ENCODE measurements at regions not wholly inside any gene's neighbourhood (a gene's known extent, or its start where the extent isn't known, plus 50 kb on each side); places are given as distances from the start of the nearest gene placed in this dataset.

- intact Hi-C loops (cut with DNase I) = no loop called here
- Histone ChIP-seq H3K27ac (no peak overlapping the region), H3K4me3 (no peak overlapping the region), H3K27me3 (no peaks in the 10 kb centered on the region), H3K4me1 (no peaks in the 10 kb centered on the region), H3K9me3 (no peaks in the 10 kb centered on the region), H3K36me3 (no peaks in the 10 kb centered on the region)
- no peak for DNase-seq (ENCODE audit: low spot score in 2 of 2)
- no peak for TF ChIP-seq CTCF (IDR thresholded peaks at IDR 0.05)
Observed at GRCh38 chr6:98650941-98651340, 183.4 kb upstream of the POU3F2 start.

- no peak overlapping the region for H3K27ac ChIP-seq
- DNase-seq (ENCODE audit: low spot score in 2 of 2) = no peak
- no peaks in the 10 kb centered on the region for H3K4me1 ChIP-seq
- H3K27me3 ChIP-seq = no peaks in the 10 kb centered on the region
- H3K36me3 ChIP-seq = no peaks in the 10 kb centered on the region
- TF ChIP-seq CTCF (IDR thresholded peaks at IDR 0.05) = no peak
- no peak overlapping the region for H3K4me3 ChIP-seq
- H3K9me3 ChIP-seq = no peaks in the 10 kb centered on the region
- intact Hi-C loops (cut with DNase I) = no loop called here
Observed at GRCh38 chr6:98653179-98653578, 181.2 kb upstream of the POU3F2 start.

GRCh38 chr6:98657764-98658163 is 176.6 kb upstream of the POU3F2 start:
- no peaks in the 10 kb centered on the region for H3K4me1 ChIP-seq
- H3K9me3 ChIP-seq = no peaks in the 10 kb centered on the region
- H3K36me3 ChIP-seq = no peaks in the 10 kb centered on the region
- intact Hi-C loops (cut with DNase I) = no loop called here
- no peaks in the 10 kb centered on the region for H3K27me3 ChIP-seq
- no peak overlapping the region for H3K27ac ChIP-seq
- no peak overlapping the region for H3K4me3 ChIP-seq
- no peak for TF ChIP-seq CTCF (IDR thresholded peaks at IDR 0.05)
- no peak for DNase-seq (ENCODE audit: low spot score in 2 of 2)

GRCh38 chr6:98669371-98669770 is 165.0 kb upstream of the POU3F2 start:
- Histone ChIP-seq H3K4me3 (no peak overlapping the region), H3K36me3 (no peaks in the 10 kb centered on the region), H3K27ac (no peak overlapping the region), H3K27me3 (no peaks in the 10 kb centered on the region), H3K9me3 (no peaks in the 10 kb centered on the region), H3K4me1 (no peaks in the 10 kb centered on the region)
- intact Hi-C loops (cut with DNase I) = no loop called here
- no peak for DNase-seq (ENCODE audit: low spot score in 2 of 2)
- no peak for TF ChIP-seq CTCF (IDR thresholded peaks at IDR 0.05)

- Histone ChIP-seq H3K4me1 (no peaks in the 10 kb centered on the region), H3K27ac (no peak overlapping the region), H3K36me3 (no peaks in the 10 kb centered on the region), H3K27me3 (no peaks in the 10 kb centered on the region), H3K9me3 (no peaks in the 10 kb centered on the region), H3K4me3 (no peak overlapping the region)
- no peak for DNase-seq (ENCODE audit: low spot score in 2 of 2)
- TF ChIP-seq CTCF (IDR thresholded peaks at IDR 0.05) = no peak
- intact Hi-C loops (cut with DNase I) = no loop called here
Observed at GRCh38 chr6:98670045-98670746, 164.2 kb upstream of the POU3F2 start.
